Fibroblast of mammary gland (primary cell): ENCODE measurements at regions not wholly inside any gene's neighbourhood (a gene's known extent, or its start where the extent isn't known, plus 50 kb on each side); places are given as distances from the start of the nearest gene placed in this dataset.

ENCODE experiments used
- DNase-seq: peaks from one replicate; pipeline ENCODE4 v3.0.0-alpha.2; 2010; ENCODE audit warnings: low read depth
- H3K4me3 ChIP-seq: 2 replicates; pipeline ENCODE4 v1.5.1; 2011; ENCODE audit warnings: low read depth, mild to moderate bottlenecking, low read length, moderate library complexity; ENCODE audit not compliant: control insufficient read depth
- CTCF ChIP-seq: conservative IDR thresholded peaks from 2 replicates; pipeline ENCODE4 v1.5.1; 2011; ENCODE audit warnings: low read depth, low read length, inconsistent platforms; ENCODE audit not compliant: control insufficient read depth, insufficient read depth

- no peak for TF ChIP-seq CTCF
- no peak overlapping the region for H3K4me3 ChIP-seq
- no peak for DNase-seq
Observed at GRCh38 chr13:22226086-22226485, 555.2 kb downstream of the FGF9 start.

GRCh38 chr13:22227895-22228294 is 557.0 kb downstream of the FGF9 start:
- TF ChIP-seq CTCF: no peak
- no peak for DNase-seq
- H3K4me3 ChIP-seq: no peak overlapping the region

- no peak for DNase-seq
- TF ChIP-seq CTCF: no peak
- no peak overlapping the region for H3K4me3 ChIP-seq
Observed at GRCh38 chr13:22229916-22230315, 559.0 kb downstream of the FGF9 start.

- TF ChIP-seq CTCF: no peak
- H3K4me3 ChIP-seq: no peak overlapping the region
- DNase-seq: no peak
Observed at GRCh38 chr13:22232186-22232585, 561.3 kb downstream of the FGF9 start.

GRCh38 chr13:22235285-22235949 is 564.5 kb downstream of the FGF9 start:
- H3K4me3 ChIP-seq: no peak overlapping the region
- DNase-seq: no peak
- no peak for TF ChIP-seq CTCF

- no peak for DNase-seq
- no peak overlapping the region for H3K4me3 ChIP-seq
- no peak for TF ChIP-seq CTCF
Observed at GRCh38 chr13:22235950-22236290, 565.0 kb downstream of the FGF9 start.

GRCh38 chr13:22238269-22238668 is 567.4 kb downstream of the FGF9 start:
- DNase-seq: no peak
- H3K4me3 ChIP-seq: no peak overlapping the region
- TF ChIP-seq CTCF: no peak
